MM.1S (cell line): ENCODE measurements at regions not wholly inside any gene's neighbourhood (a gene's known extent, or its start where the extent isn't known, plus 50 kb on each side); places are given as distances from the start of the nearest gene placed in this dataset.

Experiments used
- CTCF ChIP-seq: fragments of 300-600 bp; sonication (generic); IDR thresholded peaks from 2 replicates; pipeline ENCODE4 v1.5.1; 2016; ENCODE audit warnings: antibody characterized with exemption, low read length, mixed read lengths
- EZH2 ChIP-seq: fragments of 300-600 bp; sonication (generic); optimal IDR thresholded peaks from 2 replicates; pipeline ENCODE3; 2017; ENCODE audit warnings: low read depth, mild to moderate bottlenecking, antibody characterized with exemption, low read length, mixed read lengths
- EZH2phosphoT487 ChIP-seq: fragments of 300-600 bp; sonication (generic); IDR thresholded peaks from 2 replicates; pipeline ENCODE4 v1.6.1; 2018; ENCODE audit warnings: antibody characterized with exemption, low read length

- no peak for TF ChIP-seq EZH2
- TF ChIP-seq CTCF, result no peak
- no peak for TF ChIP-seq EZH2phosphoT487
Measured at GRCh38 chr7:41886262-41886900, 183.5 kb upstream of the INHBA start.
